Activated CD4-positive, CD25-positive, alpha-beta regulatory T cell treated with anti-CD3 and anti-CD28 coated beads, Interleukin-2, amount 50 U/mL, for 24 hours (primary cell): ENCODE measurements at regions not wholly inside any gene's neighbourhood (a gene's known extent, or its start where the extent isn't known, plus 50 kb on each side); places are given as distances from the start of the nearest gene placed in this dataset.
A peak's percentile ranks its signal among the peaks of the same experiment; 100 is the strongest.

Source experiments
- ATAC-seq, 2 donors: fragments of 150-1000 bp; cut with Tn5 transposase; one replicate each; pipeline ENCODE4 v1.10.0; 2021; ENCODE audit warnings: mild to moderate bottlenecking in 1 of 2, moderate library complexity in 1 of 2

- ATAC-seq, result no peak
Observed at GRCh38 chr4:104795264-104795939, 300.7 kb upstream of the CXXC4 start.

DNA sequence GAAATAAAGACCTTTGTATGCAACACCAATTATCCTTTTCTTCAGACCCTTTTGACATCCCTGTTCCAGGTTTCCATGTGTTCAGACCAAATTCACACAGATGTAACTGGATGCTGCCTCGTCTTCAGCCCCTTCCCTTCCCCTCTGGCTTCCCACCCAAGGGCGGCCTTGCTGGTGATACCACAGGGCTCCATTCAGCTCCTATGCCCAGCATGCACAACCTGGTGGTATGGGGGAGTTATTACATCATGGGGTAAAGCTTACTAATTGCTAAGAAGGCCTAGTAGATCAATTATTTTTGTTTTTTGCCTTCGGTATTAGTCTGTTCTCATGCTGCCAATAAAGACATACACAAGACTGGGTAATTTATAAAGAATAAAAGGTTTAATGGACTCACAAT, 317.0 kb upstream of the CXXC4 start:
- no peak for ATAC-seq

- no peak for ATAC-seq
Observed at GRCh38 chr4:104815665-104816064, 321.0 kb upstream of the CXXC4 start.

DNA sequence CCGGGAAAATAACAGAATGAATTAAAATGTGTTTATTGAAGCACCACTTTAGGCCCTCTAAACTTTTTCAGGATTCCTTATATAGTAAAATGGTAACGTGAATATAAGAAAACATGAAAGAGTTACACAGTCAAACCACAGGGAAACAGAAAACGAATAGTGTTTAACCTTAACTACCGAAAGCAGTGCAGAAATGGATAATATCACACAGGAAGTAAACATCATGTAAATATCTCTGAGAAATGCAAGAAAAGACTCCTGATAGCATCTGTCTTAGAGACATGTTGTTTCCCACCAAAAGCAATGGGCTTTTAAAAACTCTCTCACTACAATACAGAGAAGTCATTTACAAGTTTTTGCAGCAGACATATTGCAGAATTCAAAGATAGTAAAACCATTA, 323.9 kb upstream of the CXXC4 start:
- no peak for ATAC-seq

DNA sequence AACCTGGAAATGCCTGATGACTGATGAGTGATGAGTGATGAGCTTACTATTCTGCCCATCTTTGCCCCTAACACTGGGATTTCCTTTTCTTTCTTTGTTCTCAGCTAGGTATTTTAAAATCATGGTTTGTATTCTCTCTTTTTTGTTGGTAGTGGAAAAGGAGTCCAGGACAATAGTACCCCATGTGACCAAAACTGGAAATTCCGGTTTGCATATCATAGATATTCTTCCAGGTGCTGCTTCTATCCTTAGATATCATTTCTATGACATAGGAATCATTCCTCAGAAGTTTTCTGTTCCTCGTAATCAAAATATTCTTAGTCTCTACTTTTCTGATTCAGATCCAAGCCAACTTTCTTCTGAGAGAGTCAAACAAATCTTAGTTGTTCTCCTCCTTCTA, 320.5 kb upstream of the TET2 start:
- ATAC-seq, result no peak

DNA sequence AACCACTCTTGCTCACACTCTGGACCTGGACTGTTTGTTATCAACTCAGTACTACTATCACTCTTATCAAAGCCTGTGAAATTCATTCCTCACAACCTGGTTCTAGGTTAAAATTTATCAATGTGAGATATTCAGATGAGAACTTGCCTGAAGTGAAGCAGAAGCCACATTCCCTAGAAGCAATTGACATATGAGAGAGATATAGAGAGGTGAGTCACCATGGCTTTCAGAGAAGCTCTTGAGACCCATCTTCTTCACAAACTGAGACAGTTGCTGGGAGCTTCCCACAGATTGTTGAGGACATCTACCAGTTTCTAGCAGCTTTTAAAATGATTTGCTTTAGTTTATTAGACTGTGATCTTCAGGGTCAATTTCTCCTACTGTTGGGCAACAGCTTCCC, 316.9 kb upstream of the TET2 start:
- no peak for ATAC-seq

DNA sequence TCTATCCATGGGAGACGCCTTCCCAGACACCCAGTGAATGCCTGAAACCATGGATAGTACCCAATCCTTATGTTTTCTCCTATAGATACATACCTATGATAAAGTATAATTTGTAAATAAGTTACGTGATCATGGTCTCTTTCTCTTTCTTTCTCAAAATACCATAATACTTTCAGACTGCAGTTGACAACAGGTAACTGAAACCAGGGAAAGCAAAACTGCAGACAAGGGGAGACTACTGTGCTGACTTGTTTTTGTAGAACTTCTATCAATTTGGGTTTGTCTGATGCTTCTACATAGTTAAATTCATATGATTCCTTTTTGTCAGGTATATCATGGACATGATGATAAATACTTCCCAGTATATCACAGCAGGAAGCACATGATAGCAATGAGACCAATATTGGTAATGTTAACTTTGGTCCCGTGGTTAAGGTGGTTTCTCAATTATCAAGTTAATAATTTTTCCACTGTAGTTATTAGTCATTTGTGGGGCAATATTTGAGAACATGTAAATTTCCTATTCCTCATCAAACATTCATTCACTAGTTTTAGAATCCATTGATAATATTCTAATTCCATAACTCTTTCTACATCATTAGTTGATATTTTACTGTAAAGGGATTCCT, 298.0 kb upstream of the TET2 start:
- ATAC-seq, result no peak

DNA sequence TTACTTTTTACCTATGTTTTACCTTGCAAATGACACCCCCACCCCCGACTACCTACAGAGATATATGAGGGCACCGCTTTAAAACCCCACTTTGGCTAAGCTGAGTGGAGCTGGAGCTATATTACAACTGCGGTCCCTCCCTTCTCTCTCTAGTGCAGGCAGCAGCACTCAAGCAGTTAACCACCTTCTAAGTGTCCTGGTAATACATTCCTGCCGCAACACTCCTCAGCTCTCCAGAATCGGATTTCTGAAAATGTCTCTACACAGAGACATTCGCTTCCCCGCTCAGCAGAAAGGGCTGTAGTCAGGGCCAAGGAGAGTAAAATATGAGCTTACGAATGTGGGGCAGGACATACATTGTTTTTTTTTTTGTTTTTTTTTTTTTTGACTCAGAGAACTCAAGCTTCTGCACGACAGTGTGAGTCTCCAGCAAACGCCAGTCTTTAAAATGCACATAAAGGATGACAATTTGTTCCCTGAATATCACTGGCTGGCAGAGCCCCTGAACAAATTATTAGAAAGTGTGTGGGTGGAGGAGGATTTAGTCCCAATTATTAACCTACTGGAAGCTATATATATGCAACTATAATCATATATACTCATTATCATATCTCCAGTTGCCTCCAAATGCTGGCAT, 287.0 kb upstream of the TET2 start:
- no peak for ATAC-seq

- peak; percentile 48 to 55 for ATAC-seq
Observed at GRCh38 chr4:104860238-104861123, 286.2 kb upstream of the TET2 start.

- no peak for ATAC-seq
Observed at GRCh38 chr4:104866809-104867208, 279.9 kb upstream of the TET2 start.

GRCh38 chr4:104868533-104868932, 278.1 kb upstream of the TET2 start:
- no peak for ATAC-seq

DNA sequence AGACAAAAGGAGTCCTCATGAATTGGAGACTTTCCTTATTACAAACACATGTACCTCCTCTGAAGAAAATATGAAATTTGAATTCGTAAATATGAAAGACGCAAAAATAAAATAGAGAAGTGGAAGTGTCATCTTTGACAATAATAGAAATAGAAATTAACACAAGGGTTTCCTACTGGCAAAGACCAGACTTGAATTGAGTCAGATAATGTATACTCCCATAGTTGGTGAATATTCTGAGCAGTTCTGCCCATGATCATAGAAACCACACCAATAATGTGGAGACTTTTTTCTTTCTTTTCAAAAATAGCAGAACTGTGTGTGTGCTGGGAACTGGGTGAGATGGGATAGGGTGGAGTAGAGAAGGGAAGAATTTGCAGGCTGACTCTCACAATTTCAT, 277.7 kb upstream of the TET2 start:
- peak in 1 of 2 donors; percentile 33 for ATAC-seq

GRCh38 chr4:104869831-104870230, 276.8 kb upstream of the TET2 start:
- ATAC-seq, result no peak

DNA sequence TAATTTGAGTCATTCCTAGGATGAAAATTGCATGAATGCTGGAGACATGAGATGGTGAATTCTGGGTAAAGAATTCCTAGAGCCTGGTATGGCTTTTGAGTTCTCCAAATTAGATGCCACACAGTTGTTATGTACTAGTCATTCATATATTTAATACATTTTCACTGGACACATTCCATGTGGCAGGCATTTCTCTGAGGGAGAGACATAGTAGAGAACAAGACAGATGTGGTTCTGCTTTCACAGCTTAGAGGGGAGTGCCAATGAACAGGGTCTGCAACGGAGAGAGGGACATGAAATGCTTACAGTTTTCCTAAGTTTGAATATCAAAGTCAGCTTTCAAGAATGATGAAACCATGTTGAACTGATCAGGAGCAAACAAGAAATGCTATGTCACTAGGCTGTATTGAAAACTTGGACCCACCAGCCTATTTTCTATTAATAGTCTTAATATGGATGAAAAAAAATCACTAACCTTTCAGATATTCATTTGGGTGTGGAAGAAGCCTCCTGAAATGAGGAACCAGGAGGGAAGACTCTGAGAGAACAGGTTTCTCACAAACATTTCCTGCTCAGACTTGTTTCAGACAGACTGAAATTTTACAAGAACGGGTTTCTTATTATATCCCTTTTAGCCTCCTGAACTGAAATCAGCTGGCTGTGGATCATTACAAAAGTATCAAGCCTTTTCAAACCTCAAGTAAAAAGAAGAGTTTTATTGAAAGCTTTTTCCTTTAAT, 276.0 kb upstream of the TET2 start:
- no peak for ATAC-seq

DNA sequence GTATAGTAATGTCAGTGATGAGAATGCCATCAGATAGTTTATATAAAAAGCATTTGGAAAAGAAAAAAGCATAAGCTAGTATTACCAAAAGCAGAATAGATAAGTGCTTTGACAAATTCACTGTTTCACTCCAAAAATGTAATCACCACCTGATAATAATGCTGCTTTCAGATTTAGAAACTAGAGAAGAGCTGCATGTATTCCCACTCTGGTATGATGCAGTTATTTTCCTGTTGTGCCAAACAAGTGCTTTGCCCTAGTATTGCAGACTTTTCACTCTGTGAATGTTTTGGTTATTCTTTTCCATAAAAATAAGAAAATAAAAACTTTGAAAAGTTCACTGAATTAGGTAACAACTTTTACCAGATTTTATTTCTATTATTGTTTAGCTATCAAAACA, 267.7 kb upstream of the TET2 start:
- ATAC-seq, result no peak

- peak; percentile 30 to 49 for ATAC-seq
Observed at GRCh38 chr4:104879367-104879766, 267.3 kb upstream of the TET2 start.

- no peak for ATAC-seq
Observed at GRCh38 chr4:104879854-104880253, 266.8 kb upstream of the TET2 start.

GRCh38 chr4:104881136-104881886, 265.4 kb upstream of the TET2 start:
- ATAC-seq, result no peak

DNA sequence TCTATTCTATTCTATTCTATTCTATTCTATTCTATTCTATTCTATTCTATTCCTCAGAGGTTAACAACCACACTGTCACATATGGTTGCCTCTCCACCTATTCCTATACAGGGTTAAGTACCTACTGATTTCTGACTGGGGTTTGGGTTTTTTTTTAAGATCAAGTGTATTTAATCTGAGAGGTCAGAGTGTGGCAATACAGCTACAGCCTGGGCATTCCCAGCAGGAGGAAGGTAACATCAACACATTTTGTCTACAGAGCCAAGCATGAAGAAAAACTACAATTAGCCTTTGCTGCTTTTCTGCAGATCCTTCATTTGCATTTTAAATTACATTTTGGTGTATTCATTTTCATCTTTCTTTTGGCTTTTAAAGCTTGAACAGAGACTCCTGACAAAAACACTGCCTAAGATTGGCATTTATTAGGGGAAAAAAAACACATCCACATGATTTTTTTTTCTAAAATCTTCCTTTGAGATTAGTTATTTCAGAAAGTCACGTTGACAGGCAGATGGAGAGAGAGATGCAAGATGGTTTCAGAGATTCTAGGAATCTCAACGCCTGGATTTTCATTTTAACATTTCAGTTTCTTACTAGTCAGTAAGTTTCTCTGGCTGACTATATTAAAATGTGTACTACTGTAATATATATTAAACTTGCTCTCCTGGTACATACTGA, 255.9 kb upstream of the TET2 start:
- ATAC-seq, result no peak

DNA sequence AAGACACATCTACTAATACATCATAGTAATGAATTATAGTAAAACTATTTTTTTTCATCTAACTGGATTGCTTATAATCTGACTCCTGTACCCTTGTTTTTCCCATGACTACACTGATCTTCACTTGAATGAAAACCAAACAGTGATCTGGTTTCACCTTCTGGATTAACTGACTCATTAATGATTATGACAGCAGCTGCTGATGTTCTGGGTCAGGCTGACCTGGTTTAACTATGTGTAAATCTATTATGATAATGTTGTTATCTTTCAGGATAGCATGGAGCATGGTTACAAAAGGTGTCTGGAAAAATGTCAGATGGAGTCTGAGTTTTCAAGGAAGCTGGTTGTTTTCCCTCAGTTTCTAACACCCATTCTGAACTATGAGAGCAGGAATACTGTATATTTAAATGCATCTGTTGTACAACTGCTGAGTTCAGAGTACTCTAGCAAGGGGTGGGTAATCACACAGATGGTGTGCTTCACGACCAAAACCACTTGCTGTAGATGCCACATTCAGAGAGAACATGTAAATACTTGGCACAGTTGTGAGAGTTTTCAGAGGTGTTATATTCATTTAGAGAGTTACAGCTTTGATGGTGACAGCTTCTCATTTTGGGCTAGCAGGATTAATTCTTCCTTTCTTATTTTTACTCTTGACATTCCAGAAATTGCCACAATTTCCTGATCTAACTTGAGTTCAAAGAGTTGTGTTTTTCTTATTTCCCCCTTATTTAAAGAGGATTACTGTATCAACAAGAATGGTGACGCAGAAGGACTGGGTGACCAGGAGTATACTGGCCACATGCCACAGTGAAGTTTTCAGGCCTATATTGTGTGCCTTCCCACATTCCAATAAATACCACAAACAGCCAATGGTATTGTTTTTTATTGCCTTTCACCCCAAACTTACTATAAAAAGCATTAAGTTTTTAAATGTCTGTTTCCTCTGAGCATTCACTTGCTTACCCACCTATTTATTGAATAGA, 249.7 kb upstream of the TET2 start:
- peak in 1 of 2 donors; percentile 38 for ATAC-seq
